ENCODE measurements at regions not wholly inside any gene's neighbourhood (a gene's known extent, or its start where the extent isn't known, plus 50 kb on each side); places are given as distances from the start of the nearest gene placed in this dataset.
A peak's percentile ranks its signal among the peaks of the same experiment; 100 is the strongest.
"Not testable (repeated sequence)": the region's sequence is repeated elsewhere in the genome, so short reads cannot be mapped to it uniquely, and the experiment has no call there.

GRCh38 chr16:9593440-9593839, 502.0 kb downstream of the HAPSTR1 start:
- no peak for DNase-seq

DNA sequence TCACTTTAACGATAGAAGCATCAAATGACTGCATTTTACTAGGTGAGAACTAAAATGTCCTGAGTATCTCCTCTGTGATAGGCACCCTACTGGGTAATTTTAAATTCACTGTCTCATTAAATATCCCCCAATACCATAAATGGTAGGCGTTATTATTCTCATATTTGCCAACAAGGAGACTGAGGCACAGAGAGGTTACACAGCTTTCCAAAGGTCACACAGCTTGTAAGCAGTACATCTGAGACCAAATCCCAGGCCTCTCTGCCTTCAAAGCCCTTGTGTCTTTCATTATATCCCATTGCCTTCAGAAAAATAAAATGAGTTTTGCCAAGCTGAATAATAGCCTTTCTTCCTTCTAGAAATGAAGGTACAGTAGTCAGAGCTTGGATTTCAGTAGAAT, 502.6 kb downstream of the HAPSTR1 start:
- no peak for DNase-seq

DNA sequence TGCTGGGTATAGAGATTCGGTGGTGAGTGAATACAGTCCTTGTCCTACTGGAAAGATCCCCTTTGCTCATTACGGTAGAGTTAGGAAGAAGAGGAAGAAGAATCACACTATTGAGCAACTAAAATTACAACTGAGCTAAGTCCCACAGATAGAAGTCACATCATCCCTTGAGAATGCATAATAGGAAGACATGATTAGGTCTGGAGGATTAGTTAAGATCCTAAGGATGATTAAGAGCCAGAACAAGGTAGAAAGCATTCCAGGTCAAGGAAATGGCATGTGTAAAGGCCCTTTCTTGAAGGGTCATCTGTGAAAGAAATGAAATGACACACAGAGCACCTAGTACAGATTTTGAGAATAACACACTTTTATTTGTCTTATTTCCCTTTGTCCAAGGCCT, 503.5 kb downstream of the HAPSTR1 start:
- no peak for DNase-seq

GRCh38 chr16:9595393-9595792, 503.9 kb downstream of the HAPSTR1 start:
- DNase-seq = no peak

DNA sequence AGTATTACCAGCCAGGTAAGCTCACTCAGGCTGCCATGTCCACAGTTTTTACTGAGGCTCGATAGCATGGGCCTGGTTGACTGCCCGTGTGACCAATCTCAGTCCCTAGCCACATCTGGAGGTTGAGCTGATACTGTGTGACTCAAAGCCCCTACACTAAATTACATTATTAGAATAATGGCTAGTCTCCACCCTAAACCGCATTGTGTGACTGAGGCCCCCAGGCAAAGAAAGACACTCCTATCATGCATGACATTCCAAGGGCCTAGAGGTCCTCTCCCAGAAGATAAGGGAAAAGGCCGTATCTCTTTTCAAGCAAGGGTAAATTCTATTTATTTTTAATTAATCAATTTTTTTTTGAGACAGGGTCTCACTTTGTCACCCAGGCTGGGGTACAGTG, 505.3 kb downstream of the HAPSTR1 start:
- DNase-seq = no peak

GRCh38 chr16:9597967-9598730, 506.7 kb downstream of the HAPSTR1 start:
- no peak for DNase-seq

DNA sequence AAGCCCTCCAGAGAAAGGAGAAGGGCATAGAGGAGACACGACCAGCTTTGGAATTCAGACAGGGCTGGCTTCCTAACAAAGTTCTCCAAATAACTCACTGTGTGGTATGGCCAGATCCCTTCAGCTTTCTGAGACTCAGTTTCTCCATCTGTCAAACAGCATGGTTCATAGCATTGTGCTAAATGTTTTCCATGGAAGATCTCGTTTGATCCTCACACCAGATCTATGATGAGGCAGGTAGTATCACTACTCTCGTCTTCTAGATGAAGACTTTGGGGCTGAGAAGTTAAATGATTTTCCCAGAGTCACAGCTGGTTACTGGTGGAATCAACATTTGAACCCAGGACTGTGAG, 507.3 kb downstream of the HAPSTR1 start:
- DNase-seq = no peak

- peak; percentile 12 for DNase-seq
Observed at GRCh38 chr16:9599415-9600120, 508.1 kb downstream of the HAPSTR1 start.

DNA sequence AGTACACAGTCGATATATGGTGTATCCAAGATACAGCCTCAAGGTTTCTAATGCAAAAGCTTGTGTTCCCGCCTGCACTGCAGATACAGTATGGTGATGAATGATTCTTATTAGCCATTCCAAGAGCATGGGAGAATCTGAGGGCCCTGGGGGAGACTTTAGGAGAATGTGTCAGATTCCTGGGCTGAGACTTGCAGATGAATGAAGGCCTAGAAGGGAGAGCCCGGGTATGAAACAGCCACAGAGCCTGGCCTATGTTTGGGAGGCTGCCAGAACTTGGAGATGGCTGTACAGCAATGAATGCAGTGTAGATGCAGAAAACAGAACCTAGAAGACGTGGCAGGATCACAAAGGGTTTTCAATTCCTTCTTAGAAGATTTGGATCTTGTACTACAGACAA, 510.7 kb downstream of the HAPSTR1 start:
- no peak for DNase-seq

- DNase-seq = no peak
Observed at GRCh38 chr16:9603316-9603715, 511.9 kb downstream of the HAPSTR1 start.

- DNase-seq = no peak
Observed at GRCh38 chr16:9607515-9608230, 516.2 kb downstream of the HAPSTR1 start.

DNA sequence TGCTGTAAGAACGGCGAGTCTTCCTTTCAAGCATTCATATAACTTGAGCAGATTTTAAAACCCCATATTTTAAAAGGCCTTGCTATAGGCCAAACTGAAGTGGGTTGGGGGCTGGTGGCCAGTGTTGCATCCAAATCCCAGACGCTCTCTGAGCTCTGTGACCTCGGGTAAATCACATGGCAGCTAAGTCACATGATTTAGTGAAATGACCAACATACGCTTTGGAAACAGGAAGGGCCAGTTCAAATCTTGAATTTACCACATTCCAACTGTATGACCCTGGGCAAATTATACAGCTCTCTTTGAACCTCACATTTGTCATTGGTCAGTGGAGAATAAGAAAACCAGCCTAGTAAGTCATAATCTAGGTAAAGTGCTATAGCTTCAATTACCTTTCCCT, 519.3 kb downstream of the HAPSTR1 start:
- DNase-seq = no peak

GRCh38 chr16:9612267-9612666, 520.8 kb downstream of the HAPSTR1 start:
- no peak for DNase-seq

DNA sequence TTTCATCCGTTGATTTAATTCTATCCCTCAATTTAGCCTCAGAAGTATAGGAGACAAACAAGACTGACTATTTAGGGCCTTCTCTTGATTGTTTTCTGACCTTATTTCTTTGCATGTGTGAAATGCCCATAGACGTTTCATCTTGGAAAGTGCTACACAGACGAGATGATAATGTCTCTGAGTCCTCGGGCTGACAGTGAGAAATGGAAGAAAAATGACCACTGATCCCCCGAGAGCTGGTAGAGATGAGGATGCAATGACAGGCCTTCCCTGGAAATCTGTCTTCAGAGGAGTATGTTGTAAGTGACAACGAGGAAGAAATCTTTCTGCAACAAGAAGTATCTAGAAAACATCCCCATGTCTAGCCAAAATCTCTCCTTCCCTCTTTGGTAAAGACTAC, 522.9 kb downstream of the HAPSTR1 start:
- DNase-seq = no peak

- DNase-seq = no peak
Observed at GRCh38 chr16:9622268-9622667, 530.8 kb downstream of the HAPSTR1 start.

- DNase-seq = no peak
Observed at GRCh38 chr16:9625122-9625521, 533.7 kb downstream of the HAPSTR1 start.

GRCh38 chr16:9627427-9627826, 536.0 kb downstream of the HAPSTR1 start:
- DNase-seq = no peak

- DNase-seq = no peak
Observed at GRCh38 chr16:9630119-9630518, 538.7 kb downstream of the HAPSTR1 start.

GRCh38 chr16:9630985-9631384, 539.5 kb downstream of the HAPSTR1 start:
- DNase-seq = no peak

- DNase-seq = no peak
Observed at GRCh38 chr16:9633844-9634243, 542.4 kb downstream of the HAPSTR1 start.

DNA sequence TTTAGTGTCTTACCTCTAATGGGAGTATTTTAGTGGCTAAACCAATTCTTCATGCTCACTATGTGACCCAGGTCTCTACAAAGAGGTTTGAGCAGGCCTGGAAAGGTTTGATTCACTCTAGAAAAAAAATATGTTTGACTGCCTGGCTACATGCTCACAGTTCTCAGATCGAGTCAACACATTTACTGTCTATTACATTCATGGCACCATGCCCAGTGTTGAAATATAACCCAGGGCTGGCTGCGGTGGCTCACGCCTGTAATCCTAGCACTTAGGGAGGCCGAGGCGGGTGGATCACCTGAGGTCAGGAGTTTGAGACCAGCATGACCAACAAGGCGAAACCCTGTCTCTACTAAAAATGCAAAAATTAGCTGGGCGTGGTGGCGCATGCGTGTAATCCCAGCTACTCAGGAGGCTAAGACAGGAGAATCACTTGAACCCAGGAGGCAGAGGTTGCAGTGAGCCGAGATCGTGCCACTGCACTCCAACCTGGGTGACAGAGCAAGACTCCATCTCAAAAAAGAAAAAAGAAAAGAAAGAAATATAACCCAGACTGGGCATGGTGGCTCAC, 543.8 kb downstream of the HAPSTR1 start:
- not testable (repeated sequence) for DNase-seq

- no peak for DNase-seq
Observed at GRCh38 chr16:9644258-9644657, 538.0 kb downstream of the GRIN2A start.

- no peak for DNase-seq
Observed at GRCh38 chr16:9645911-9646310, 536.3 kb downstream of the GRIN2A start.
